ENCODE measurements at regions not wholly inside any gene's neighbourhood (a gene's known extent, or its start where the extent isn't known, plus 50 kb on each side); places are given as distances from the start of the nearest gene placed in this dataset.

DNA sequence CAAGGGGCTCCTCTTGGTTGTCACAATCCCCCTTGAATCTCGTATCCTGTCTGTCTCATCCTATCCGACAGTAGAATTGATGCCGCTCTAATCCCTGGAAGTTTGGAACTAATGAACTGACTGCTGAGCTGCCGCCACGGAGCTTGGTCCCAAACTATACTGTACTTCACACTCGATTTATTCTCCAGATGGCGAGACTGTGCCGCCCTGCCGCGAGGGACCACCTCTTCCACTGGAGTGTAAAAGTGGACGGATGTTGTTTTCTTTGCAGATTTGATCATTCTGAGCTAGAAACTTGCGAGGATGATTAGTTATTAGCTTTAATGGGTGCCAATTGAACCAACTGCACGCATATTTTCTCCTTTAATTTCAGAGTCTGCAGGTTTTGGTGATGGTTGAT is 117.2 kb downstream of the ZIC5 start:
- Histone ChIP-seq H3K9me3 (no peaks in the 10 kb centered on the region), H3K36me3 (no peaks in the 10 kb centered on the region), H3K9ac (ENCODE audit: low read depth in 2 of 2, low read length in 2 of 2) (no peak overlapping the region), H3K4me3 (no peak overlapping the region), H3K27ac (no peak overlapping the region), H3K27me3 (no peaks in the 10 kb centered on the region), H3K4me1 (no peaks in the 10 kb centered on the region)
- TF ChIP-seq, protein P1, sequence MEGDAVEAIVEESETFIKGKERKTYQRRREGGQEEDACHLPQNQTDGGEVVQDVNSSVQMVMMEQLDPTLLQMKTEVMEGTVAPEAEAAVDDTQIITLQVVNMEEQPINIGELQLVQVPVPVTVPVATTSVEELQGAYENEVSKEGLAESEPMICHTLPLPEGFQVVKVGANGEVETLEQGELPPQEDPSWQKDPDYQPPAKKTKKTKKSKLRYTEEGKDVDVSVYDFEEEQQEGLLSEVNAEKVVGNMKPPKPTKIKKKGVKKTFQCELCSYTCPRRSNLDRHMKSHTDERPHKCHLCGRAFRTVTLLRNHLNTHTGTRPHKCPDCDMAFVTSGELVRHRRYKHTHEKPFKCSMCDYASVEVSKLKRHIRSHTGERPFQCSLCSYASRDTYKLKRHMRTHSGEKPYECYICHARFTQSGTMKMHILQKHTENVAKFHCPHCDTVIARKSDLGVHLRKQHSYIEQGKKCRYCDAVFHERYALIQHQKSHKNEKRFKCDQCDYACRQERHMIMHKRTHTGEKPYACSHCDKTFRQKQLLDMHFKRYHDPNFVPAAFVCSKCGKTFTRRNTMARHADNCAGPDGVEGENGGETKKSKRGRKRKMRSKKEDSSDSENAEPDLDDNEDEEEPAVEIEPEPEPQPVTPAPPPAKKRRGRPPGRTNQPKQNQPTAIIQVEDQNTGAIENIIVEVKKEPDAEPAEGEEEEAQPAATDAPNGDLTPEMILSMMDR (IDR thresholded peaks at IDR 0.05): no peak
- intact Hi-C loops (cut with DNase I): no loop called here
- DNase-seq: no peak

DNA sequence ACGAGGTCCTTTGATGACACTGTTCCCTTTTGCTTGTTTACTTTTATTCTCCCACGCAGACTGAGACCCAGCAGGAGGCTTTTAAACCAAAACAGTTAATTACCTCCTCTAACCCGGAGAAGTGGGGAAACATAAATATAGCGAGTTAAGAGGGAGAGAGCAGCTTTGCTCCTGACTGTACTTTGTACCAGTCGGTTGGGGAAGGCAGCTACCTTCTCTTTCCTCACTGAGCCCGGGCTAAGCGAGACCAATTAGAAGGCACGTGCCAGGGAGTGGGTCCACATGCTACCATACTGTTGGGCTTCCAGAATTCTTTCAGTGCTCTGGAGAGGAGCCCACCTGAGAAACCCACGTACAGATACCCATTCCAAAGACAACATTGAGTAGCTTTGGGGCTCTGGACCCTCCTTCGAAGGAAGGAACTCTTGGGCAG is 124.2 kb downstream of the ZIC5 start:
- Histone ChIP-seq H3K9me3 (no peaks in the 10 kb centered on the region), H3K4me1 (no peaks in the 10 kb centered on the region), H3K4me3 (no peak overlapping the region), H3K27ac (no peak overlapping the region), H3K27me3 (no peaks in the 10 kb centered on the region), H3K36me3 (no peaks in the 10 kb centered on the region), H3K9ac (ENCODE audit: low read depth in 2 of 2, low read length in 2 of 2) (no peak overlapping the region)
- intact Hi-C loops (cut with DNase I): no loop called here
- TF ChIP-seq, protein P1 (IDR thresholded peaks at IDR 0.05): no peak
- DNase-seq: no peak

DNA sequence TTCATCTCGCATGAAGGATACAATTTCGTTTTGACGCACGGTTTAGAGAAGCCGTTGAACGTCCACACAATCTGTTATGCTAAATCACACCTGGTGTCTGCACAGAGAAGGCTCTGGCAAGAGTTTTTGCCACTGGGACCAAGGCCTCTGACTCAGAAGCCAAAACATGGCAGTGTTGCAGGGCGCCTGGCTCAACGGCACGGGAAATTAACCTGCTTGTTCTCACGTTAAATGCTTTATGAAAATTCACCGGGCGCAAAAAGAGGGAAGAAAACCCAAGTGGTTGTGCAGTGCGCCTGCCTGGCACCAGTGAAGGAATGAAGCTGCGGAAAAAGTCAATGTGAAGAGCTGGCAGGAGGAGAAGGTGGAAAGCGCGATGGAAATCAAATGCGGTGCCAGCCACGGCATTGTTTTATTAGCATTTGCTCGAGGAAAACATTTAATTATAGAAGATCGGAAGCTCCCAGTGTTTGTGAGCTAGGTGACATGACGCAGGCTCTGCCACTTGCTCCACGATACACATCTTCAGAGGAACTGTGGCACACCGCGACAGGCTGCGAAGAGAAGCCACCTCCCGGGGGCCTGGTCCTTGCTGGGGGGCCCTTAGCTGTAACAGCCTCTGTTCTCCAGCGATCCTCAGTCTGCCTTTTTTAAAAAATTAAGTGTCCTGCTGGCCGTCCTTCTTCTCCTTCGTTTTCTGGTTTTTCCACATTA is 126.2 kb downstream of the ZIC5 start:
- Histone ChIP-seq H3K27ac (no peak overlapping the region), H3K4me1 (no peaks in the 10 kb centered on the region), H3K4me3 (no peak overlapping the region), H3K9me3 (no peaks in the 10 kb centered on the region), H3K27me3 (no peaks in the 10 kb centered on the region), H3K36me3 (no peaks in the 10 kb centered on the region), H3K9ac (ENCODE audit: low read depth in 2 of 2, low read length in 2 of 2) (no peak overlapping the region)
- intact Hi-C loops (cut with DNase I): no loop called here
- TF ChIP-seq, protein P1 (IDR thresholded peaks at IDR 0.05): no peak
- no peak for DNase-seq

DNA sequence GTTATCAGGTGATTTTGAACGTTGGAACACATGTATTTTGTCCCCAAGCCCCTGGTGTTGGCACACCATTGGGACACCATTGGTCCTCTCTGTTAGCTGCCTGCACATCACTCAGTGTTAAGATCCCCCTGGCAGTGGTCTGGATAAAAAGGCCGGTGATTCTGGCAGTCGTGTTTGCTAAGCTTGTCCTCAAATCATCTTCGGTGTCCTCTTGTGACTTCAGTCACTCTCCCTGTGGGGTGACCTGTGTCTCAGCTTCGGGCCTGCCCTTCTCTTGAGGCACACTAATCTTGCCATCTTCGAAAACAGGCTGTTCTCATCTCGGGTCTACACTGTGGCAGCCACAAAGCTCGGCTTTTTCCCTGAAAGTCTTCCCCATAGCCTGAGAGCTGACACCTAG is 127.1 kb downstream of the ZIC5 start:
- no peak overlapping the region for H3K4me3 ChIP-seq
- intact Hi-C loops (cut with DNase I): no loop called here
- H3K9ac ChIP-seq (ENCODE audit: low read depth in 2 of 2, low read length in 2 of 2): no peak overlapping the region
- no peak overlapping the region for H3K27ac ChIP-seq
- no peaks in the 10 kb centered on the region for H3K4me1 ChIP-seq
- H3K36me3 ChIP-seq: no peaks in the 10 kb centered on the region
- TF ChIP-seq, protein P1 (IDR thresholded peaks at IDR 0.05): no peak
- no peaks in the 10 kb centered on the region for H3K27me3 ChIP-seq
- no peak for DNase-seq
- H3K9me3 ChIP-seq: no peaks in the 10 kb centered on the region

DNA sequence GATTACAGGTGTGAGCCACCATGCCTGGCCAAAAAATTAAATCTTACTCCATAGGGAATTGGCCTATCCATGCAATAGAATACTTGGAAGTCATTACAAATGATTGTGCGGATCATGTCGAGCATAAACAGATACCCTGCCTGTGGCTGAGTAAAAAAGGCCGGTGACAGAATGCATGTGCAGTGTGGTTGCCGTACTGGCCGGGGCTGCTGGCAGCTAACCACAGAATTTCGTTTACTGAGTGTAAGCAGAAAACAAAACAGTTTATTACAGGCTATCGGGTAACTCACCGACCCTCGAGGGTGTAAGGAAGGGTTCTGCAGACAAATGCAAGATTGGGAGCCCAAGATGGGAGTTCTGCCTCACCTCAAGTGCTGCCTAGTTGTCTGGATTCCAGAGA is 127.7 kb downstream of the ZIC5 start:
- TF ChIP-seq, protein P1 (IDR thresholded peaks at IDR 0.05): no peak
- H3K4me1 ChIP-seq: no peaks in the 10 kb centered on the region
- H3K4me3 ChIP-seq: no peak overlapping the region
- no peaks in the 10 kb centered on the region for H3K36me3 ChIP-seq
- intact Hi-C loops (cut with DNase I): no loop called here
- no peaks in the 10 kb centered on the region for H3K27me3 ChIP-seq
- no peak for DNase-seq
- H3K9ac ChIP-seq (ENCODE audit: low read depth in 2 of 2, low read length in 2 of 2): no peak overlapping the region
- no peaks in the 10 kb centered on the region for H3K9me3 ChIP-seq
- H3K27ac ChIP-seq: no peak overlapping the region
